CD14-positive monocyte (primary cell): ENCODE measurements at regions not wholly inside any gene's neighbourhood (a gene's known extent, or its start where the extent isn't known, plus 50 kb on each side); places are given as distances from the start of the nearest gene placed in this dataset.

Experiments used
- DNase-seq, 3 donors: peaks; one replicate each; pipeline ENCODE4 v3.0.0-alpha.2; 2011 to 2022
- H2AFZ ChIP-seq: 2 replicates; pipeline ENCODE4 v1.6.0; 2012; ENCODE audit warnings: mild to moderate bottlenecking, low read depth, low read length, inconsistent platforms; ENCODE audit not compliant: insufficient read depth, poor library complexity, severe bottlenecking
- H3K27ac ChIP-seq, 2 donors: 1 replicate in 1 of 2; 2 replicates in 1 of 2; pipeline ENCODE4 v1.5.1; 2012 to 2013; ENCODE audit warnings: low read length in 2 of 2, control low read depth in 1 of 2, inconsistent platforms in 1 of 2, low read depth in 1 of 2, mild to moderate bottlenecking in 1 of 2
- H3K27me3 ChIP-seq, 2 donors: one replicate each; pipeline versions ENCODE4 v1.6.0 to v1.6.1; 2011 to 2013; ENCODE audit warnings: low read length in 2 of 2; ENCODE audit not compliant: control insufficient read depth in 2 of 2, insufficient read depth in 2 of 2
- H3K36me3 ChIP-seq, 2 donors: replicated peaks in 1 of 2; 1 replicate in 1 of 2; 2 replicates in 1 of 2; pipeline versions ENCODE4 v1.5.1 to v1.6.1; 2012 to 2013; ENCODE audit warnings: low read length in 2 of 2, control low read depth in 1 of 2, inconsistent platforms in 1 of 2, mild to moderate bottlenecking in 1 of 2; ENCODE audit not compliant: insufficient read depth in 2 of 2, control insufficient read depth in 1 of 2
- H3K4me1 ChIP-seq, 2 donors: 1 replicate in 1 of 2; 2 replicates in 1 of 2; pipeline versions ENCODE4 v1.5.1 to v1.6.1; 2012 to 2013; ENCODE audit warnings: low read length in 2 of 2, control low read depth in 1 of 2, inconsistent platforms in 1 of 2, mild to moderate bottlenecking in 1 of 2, moderate library complexity in 1 of 2; ENCODE audit not compliant: insufficient read depth in 2 of 2, control insufficient read depth in 1 of 2
- H3K4me2 ChIP-seq: replicated peaks from 2 replicates; pipeline ENCODE3; 2012; ENCODE audit warnings: low read length, moderate library complexity, mild to moderate bottlenecking; ENCODE audit not compliant: poor library complexity, severe bottlenecking; ENCODE audit errors: extremely low read depth
- H3K4me3 ChIP-seq, 3 experiments: fragments of 200-600 bp in 1 of 3; sonication (generic) in 1 of 3; replicated peaks in 1 of 3; 1 replicate in 2 of 3; 2 replicates in 1 of 3; pipeline ENCODE4 v1.5.1; 2011 to 2013; ENCODE audit warnings: low read length in 3 of 3, mild to moderate bottlenecking in 3 of 3, control low read depth in 2 of 3, low read depth in 2 of 3, inconsistent platforms in 1 of 3, moderate library complexity in 1 of 3
- H3K79me2 ChIP-seq: 2 replicates; pipeline ENCODE4 v1.6.0; 2012; ENCODE audit warnings: mild to moderate bottlenecking, control low read depth, inconsistent platforms, low read length, moderate library complexity; ENCODE audit not compliant: insufficient read depth
- H3K9ac ChIP-seq: 2 replicates; pipeline ENCODE4 v1.6.0; 2017; ENCODE audit warnings: low read length, mild to moderate bottlenecking; ENCODE audit not compliant: insufficient read depth, poor library complexity, severe bottlenecking
- H3K9me3 ChIP-seq, 2 donors: replicated peaks in 1 of 2; 1 replicate in 1 of 2; 2 replicates in 1 of 2; pipeline versions ENCODE4 v1.5.1 to v1.6.1; 2012 to 2013; ENCODE audit warnings: low read length in 2 of 2, control low read depth in 1 of 2; ENCODE audit not compliant: control insufficient read depth in 1 of 2, insufficient read depth in 1 of 2
- H4K20me1 ChIP-seq: 2 replicates; pipeline ENCODE4 v1.6.0; 2012; ENCODE audit warnings: mild to moderate bottlenecking, low read length, control low read depth, moderate library complexity; ENCODE audit not compliant: insufficient read depth
- H3K27ac Mint-ChIP-seq, 7 donors: one replicate each; pipeline ENCODE4 v1.8.0; 2020; ENCODE audit warnings: mild to moderate bottlenecking in 7 of 7, mixed read lengths in 7 of 7, moderate library complexity in 6 of 7, inconsistent platforms in 2 of 7
- H3K27me3 Mint-ChIP-seq, 3 donors: one replicate each; pipeline ENCODE4 v1.8.0; 2021 to 2022; ENCODE audit warnings: low read depth in 3 of 3, mild to moderate bottlenecking in 3 of 3, mixed read lengths in 3 of 3, moderate library complexity in 3 of 3, inconsistent platforms in 1 of 3
- H3K36me3 Mint-ChIP-seq, 2 donors: one replicate each; pipeline ENCODE4 v1.8.0; 2020; ENCODE audit warnings: mixed read lengths in 2 of 2, inconsistent platforms in 1 of 2, mild to moderate bottlenecking in 1 of 2
- H3K4me1 Mint-ChIP-seq: one replicate; pipeline ENCODE4 v1.8.0; 2020; ENCODE audit warnings: mild to moderate bottlenecking, mixed read lengths
- H3K4me3 Mint-ChIP-seq, 2 donors: one replicate each; pipeline ENCODE4 v1.8.0; 2020; ENCODE audit warnings: mild to moderate bottlenecking in 2 of 2, mixed read lengths in 2 of 2, moderate library complexity in 1 of 2
- H3K9me3 Mint-ChIP-seq, 7 donors: one replicate each; pipeline ENCODE4 v1.8.0; 2020 to 2022; ENCODE audit warnings: mixed read lengths in 7 of 7, mild to moderate bottlenecking in 6 of 7, moderate library complexity in 6 of 7, inconsistent platforms in 2 of 7
- CTCF ChIP-seq: fragments of 200-600 bp; IDR thresholded peaks from one replicate; pipeline ENCODE4 v1.8.0; 2022; ENCODE audit warnings: antibody characterized with exemption, mild to moderate bottlenecking
- WGBS: methylation state at CpG from one replicate; pipeline ENCODE4 v1.1.5; 2013; ENCODE audit warnings: missing lambda C conversion rate; ENCODE audit not compliant: insufficient coverage; 5-methylcytosine and 5-hydroxymethylcytosine counted together
- intact Hi-C, 2 donors: fragments of 100-400 bp; cut with micrococcal nuclease; formaldehyde crosslinking; loops; one replicate each; pipeline versions ENCODE4 v1.15.0 to v1.15.1; 2023

DNA sequence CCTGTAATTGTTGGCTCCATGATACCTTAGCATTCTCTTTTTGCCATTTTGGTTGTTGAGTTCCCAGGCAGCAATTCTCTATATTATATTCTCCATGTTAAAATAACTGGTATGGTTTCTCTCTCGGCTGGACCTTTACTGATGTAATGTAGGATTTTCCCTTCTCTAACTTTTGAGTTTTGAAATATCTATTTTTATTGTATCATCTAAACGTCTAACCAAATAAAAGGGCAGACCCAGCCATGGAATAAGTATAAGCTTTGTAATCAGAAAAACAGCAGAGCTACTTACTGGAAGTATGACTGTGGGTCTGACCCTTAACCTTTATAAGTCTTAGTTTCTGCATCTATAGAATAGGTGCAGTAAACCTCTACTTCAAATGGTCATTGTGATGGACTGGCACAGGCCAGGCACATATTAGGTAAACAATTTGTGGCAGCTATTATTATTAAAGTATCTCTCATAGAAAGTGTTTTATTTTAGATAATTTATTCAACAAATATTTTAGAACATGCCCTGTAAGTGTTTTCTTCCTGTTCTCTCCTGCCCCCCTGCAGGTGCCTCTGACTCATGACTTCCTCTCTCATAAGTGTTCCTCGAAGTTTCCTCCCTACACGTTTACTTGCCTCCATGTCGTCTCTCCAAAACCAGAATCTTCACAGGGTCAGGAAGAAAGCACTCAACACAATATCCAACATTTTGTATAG lies 224.9 kb upstream of the FGGY start:
- Histone ChIP-seq H4K20me1 (no peaks in the 10 kb centered on the region), H3K27ac (no peak overlapping the region), H3K9ac (no peak overlapping the region), H3K79me2 (no peaks in the 10 kb centered on the region), H3K9me3 (no peaks in the 10 kb centered on the region), H3K27me3 (no peaks in the 10 kb centered on the region), H2AFZ (no peak overlapping the region), H3K4me3 (peak overlapping the region in 1 of 3 experiments; percentile 1), H3K4me1 (peaks cover 20 to 21% of the 10 kb centered on the region in 2 donors), H3K4me2 (peak overlapping the region; percentile 32), H3K36me3 (no peaks in the 10 kb centered on the region)
- 0% methylated on average over 3 of the region's 5 CpGs for WGBS
- Mint-ChIP-seq H3K36me3 (no peaks in the 10 kb centered on the region), H3K4me3 (peak overlapping the region in 1 of 2 donors; percentile 26), H3K27me3 (peaks cover 0 to 5% (median 3%) of the 10 kb centered on the region in 3 donors), H3K4me1 (peaks cover 20% of the 10 kb centered on the region), H3K27ac (peak overlapping the region in 6 of 7 donors; percentile 40 to 92 (median 63)), H3K9me3 (peaks cover 0 to 2% (median 0%) of the 10 kb centered on the region in 7 donors)
- no peak for TF ChIP-seq CTCF
- peak; percentile 14 to 65 (median 44) for DNase-seq
- intact Hi-C loops: no loop called here

DNA sequence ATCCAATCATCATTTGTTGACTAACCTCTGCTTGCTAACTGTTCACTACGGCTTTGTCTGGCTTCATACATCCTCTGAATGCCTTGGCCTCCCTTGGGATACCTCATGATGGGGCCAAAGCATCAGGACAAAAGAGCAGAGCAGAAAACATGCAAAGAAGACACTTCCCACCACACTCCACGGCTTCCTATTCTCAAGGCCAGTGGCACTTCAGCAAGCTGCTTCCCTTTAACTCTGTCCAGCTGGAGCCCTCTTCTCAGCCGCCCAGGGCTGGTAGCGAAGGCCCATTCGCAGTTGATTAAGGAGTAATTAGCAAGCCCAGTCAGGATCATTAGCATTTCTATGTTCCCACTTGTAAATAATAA lies 224.3 kb upstream of the FGGY start:
- H3K27ac Mint-ChIP-seq: peak overlapping the region in 2 of 7 donors; percentile 3 to 5
- Histone ChIP-seq H3K36me3 (no peaks in the 10 kb centered on the region), H3K4me3 (no peak overlapping the region), H3K27me3 (no peaks in the 10 kb centered on the region), H2AFZ (no peak overlapping the region), H3K4me1 (peaks cover 20 to 21% of the 10 kb centered on the region in 2 donors), H3K79me2 (no peaks in the 10 kb centered on the region), H3K9ac (no peak overlapping the region), H3K9me3 (no peaks in the 10 kb centered on the region), H4K20me1 (no peaks in the 10 kb centered on the region), H3K4me2 (no peak overlapping the region), H3K27ac (no peak overlapping the region)
- 25% methylated on average over 1 of the region's 5 CpGs for WGBS
- no peak for DNase-seq
- peak overlapping the region in 1 of 2 donors; percentile 26 for H3K4me3 Mint-ChIP-seq
- peaks cover 0 to 5% (median 3%) of the 10 kb centered on the region in 3 donors for H3K27me3 Mint-ChIP-seq
- no peaks in the 10 kb centered on the region for H3K36me3 Mint-ChIP-seq
- H3K4me1 Mint-ChIP-seq: peaks cover 20% of the 10 kb centered on the region
- intact Hi-C loops: no loop called here
- peaks cover 0 to 2% (median 0%) of the 10 kb centered on the region in 7 donors for H3K9me3 Mint-ChIP-seq
- TF ChIP-seq CTCF: no peak
